Activated CD4-positive, alpha-beta T cell treated with anti-CD3 and anti-CD28 coated beads, Interleukin-2, amount 50 U/mL, for 48 hours (primary cell): ENCODE measurements at regions not wholly inside any gene's neighbourhood (a gene's known extent, or its start where the extent isn't known, plus 50 kb on each side); places are given as distances from the start of the nearest gene placed in this dataset.
"Not testable (repeated sequence)": the region's sequence is repeated elsewhere in the genome, so short reads cannot be mapped to it uniquely, and the experiment has no call there.

ENCODE experiments used
- DNase-seq, 2 experiments: peaks; one replicate each; pipeline ENCODE4 v3.0.0-alpha.2; 2020

GRCh38 chr12:118537481-118537917, 161.1 kb downstream of the SUDS3 start:
- no peak for DNase-seq

GRCh38 chr12:118541071-118541470, 164.7 kb downstream of the SUDS3 start:
- DNase-seq: no peak

- no peak for DNase-seq
Measured at GRCh38 chr12:118541934-118542333, 165.6 kb downstream of the SUDS3 start.

- DNase-seq: no peak
Measured at GRCh38 chr12:118543651-118544050, 167.3 kb downstream of the SUDS3 start.

GRCh38 chr12:118544569-118544968, 168.2 kb downstream of the SUDS3 start:
- DNase-seq: no peak

GRCh38 chr12:118547606-118548005, 171.3 kb downstream of the SUDS3 start:
- DNase-seq: not testable (repeated sequence)

- no peak for DNase-seq
Measured at GRCh38 chr12:118548887-118549509, 172.6 kb downstream of the SUDS3 start.

GRCh38 chr12:118549510-118549980, 173.2 kb downstream of the SUDS3 start:
- no peak for DNase-seq

GRCh38 chr12:118553856-118554504, 177.6 kb downstream of the SUDS3 start:
- no peak for DNase-seq

GRCh38 chr12:118558941-118559340, 182.6 kb downstream of the SUDS3 start:
- DNase-seq: no peak

GRCh38 chr12:118560733-118561132, 184.4 kb downstream of the SUDS3 start:
- no peak for DNase-seq

GRCh38 chr12:118571730-118572129, 195.4 kb downstream of the SUDS3 start:
- DNase-seq: no peak

- no peak for DNase-seq
Measured at GRCh38 chr12:118574288-118574687, 197.9 kb downstream of the SUDS3 start.

- no peak for DNase-seq
Measured at GRCh38 chr12:118575730-118576129, 199.4 kb downstream of the SUDS3 start.

GRCh38 chr12:118581371-118581770, 205.0 kb downstream of the SUDS3 start:
- DNase-seq: no peak

GRCh38 chr12:118582863-118583262, 206.5 kb downstream of the SUDS3 start:
- DNase-seq: no peak

- no peak for DNase-seq
Measured at GRCh38 chr12:118586433-118586832, 210.1 kb downstream of the SUDS3 start.

- no peak for DNase-seq
Measured at GRCh38 chr12:118589162-118589561, 212.8 kb downstream of the SUDS3 start.

GRCh38 chr12:118590406-118591150, 214.2 kb downstream of the SUDS3 start:
- no peak for DNase-seq

- no peak for DNase-seq
Measured at GRCh38 chr12:118603610-118604361, 227.4 kb downstream of the SUDS3 start.

- no peak for DNase-seq
Measured at GRCh38 chr12:118606690-118607089, 230.3 kb downstream of the SUDS3 start.

- no peak for DNase-seq
Measured at GRCh38 chr12:118607831-118608230, 231.5 kb downstream of the SUDS3 start.

GRCh38 chr12:118608770-118609344, 232.5 kb downstream of the SUDS3 start:
- no peak for DNase-seq
